G401.6 (cell line): ENCODE measurements at regions not wholly inside any gene's neighbourhood (a gene's known extent, or its start where the extent isn't known, plus 50 kb on each side); places are given as distances from the start of the nearest gene placed in this dataset.

Source experiments
- FAIRE-seq: peaks from 2 replicates; lab custom pipeline; 2012; peaks lifted over from hg19 to GRCh38; lab: Jason Lieb, UNC

DNA sequence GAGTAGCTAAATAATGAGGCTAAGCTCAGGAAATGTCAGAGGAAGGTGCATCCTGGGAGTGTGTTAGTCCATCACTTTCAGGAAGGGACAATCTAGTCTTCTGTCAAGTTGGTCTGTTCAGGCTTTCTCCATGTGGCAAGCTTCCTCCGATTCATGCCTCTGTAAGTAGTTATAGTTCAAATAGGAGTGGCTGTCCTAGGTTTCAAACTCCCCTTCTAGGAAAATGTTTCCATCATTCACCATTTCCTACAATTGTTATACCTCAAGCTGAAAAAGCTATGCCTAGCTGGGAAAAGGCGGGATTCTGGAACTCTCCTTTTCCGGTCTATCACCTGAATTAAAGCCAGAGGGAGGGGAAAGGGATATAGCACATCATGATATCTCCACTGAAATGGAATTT, 287.7 kb upstream of the ZSWIM2 start:
- no peak for FAIRE-seq

DNA sequence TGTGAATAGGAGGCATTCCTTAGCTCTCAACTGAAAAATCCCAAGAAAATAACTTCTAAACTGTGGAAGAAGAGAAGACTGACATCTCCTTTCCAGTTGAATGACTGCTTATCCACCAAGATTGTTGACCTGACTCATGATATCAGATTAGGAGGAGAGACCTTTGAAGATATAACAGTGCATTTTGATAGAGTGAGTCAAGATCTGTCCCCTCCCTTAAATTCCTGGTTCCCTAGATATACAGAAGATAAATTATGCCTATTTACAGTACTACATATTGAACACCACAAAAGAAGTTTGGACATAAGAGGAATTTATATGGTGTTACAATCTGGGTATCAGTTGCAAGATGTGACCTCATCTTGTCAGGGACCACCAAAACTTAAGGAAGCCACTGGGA, 285.3 kb upstream of the ZSWIM2 start:
- no peak for FAIRE-seq

DNA sequence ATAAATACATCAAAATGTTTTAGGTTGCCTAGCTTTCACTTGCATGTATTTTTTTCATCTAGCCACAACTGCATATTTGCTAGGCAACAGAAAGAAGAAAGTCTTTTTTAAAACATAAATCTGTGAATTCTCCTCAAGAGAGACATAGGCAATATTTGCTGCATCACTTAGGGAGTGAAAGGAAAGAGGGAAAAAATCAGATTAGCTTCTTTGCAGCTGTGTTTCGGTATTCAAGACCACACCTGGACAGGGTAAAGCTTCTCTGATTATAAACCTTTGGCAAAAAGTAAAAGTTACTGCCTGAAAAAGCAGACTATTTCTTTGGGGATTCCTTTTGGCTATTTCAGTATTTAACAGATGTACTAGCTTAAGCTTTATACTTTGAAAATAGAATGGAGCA, 280.9 kb upstream of the ZSWIM2 start:
- no peak for FAIRE-seq

DNA sequence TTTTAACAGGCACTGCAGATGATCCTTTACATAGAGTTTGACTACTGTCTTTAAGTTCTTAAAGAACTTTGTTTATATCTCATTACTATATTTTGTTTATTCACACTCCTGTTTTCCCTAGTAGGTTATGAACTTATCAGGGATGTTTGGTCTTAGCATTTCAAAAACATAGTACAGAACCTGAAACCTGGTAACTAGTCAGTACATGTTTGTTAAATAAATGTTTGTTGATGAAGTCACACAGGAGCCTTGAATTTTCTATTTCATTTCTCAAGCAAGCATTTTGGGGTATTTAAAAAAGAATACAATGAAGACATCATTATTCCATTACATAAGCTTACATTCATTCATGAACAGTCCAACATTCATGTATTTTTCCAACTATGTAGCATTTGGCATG, 280.3 kb upstream of the ZSWIM2 start:
- FAIRE-seq, result peak; percentile 6

DNA sequence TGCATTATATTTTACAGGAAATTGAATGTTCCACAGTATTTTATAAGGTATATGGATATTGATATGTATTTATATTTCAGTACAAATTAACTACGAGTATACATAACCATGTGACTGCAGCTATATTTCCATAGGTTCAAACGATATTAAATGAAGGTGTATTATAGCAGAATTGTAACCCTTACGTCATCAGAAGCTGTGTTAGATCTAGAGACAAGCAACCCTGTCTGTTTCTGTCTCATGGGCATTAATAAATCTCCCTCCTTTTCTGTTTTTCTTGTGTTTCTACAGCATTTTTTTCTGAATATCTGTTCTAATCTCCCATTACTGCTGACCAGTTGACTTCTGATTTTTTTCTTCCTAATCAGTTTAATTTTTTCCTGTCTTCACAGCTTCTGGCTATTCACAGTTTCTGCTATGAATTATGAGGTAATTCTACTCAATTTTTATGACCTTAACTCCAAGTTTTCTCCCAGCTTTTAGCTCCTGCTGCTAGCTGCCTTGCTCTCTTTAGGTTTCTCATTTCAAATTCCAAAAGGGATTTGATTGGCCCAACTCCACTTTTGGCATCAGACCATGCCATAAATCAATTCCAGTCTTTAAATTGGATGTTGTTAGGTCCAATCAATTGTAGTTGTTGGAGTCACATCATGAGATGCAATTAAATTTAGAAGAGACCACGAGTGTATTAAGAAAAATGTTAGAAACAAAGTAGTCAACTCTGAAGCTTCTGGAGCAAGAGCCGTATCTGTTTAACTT, 277.5 kb upstream of the ZSWIM2 start:
- FAIRE-seq, result no peak

DNA sequence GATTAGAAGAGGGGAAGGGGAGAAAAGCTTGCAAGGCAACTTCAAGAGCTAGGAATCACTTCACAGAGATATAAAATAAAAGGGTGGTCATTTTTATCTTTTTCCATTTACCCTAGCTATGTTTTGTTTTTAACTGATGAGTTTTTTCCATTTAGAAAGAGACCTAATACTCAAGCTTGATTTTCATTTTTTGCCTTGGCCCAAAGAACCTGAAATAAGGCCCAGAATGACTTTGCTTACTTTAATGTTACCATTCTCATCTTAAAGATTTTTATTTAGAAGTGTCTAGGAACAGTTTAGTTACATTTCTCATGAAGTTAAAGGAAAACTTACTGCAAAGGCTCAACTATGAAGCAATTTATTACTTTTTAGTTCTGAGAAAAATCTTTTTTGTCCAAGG, 276.3 kb upstream of the ZSWIM2 start:
- no peak for FAIRE-seq

DNA sequence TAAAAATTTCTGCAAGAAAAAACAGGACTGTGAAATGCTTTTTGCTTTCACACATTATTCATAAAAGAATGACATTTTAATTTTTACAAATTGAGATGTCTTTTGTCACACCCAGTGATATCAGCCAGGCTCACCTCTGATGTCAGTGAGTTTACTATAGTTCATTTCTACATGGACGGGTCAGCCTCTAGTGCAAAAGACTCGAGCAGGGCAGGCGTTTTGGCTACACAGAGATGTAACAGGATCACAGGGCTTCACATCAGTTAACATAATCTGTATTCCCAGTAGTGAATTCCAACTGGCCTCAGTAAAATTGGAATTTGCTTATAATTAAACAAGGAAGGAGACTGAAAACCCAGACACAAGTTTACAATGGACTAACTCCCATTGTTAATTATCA, 275.6 kb upstream of the ZSWIM2 start:
- FAIRE-seq, result no peak

DNA sequence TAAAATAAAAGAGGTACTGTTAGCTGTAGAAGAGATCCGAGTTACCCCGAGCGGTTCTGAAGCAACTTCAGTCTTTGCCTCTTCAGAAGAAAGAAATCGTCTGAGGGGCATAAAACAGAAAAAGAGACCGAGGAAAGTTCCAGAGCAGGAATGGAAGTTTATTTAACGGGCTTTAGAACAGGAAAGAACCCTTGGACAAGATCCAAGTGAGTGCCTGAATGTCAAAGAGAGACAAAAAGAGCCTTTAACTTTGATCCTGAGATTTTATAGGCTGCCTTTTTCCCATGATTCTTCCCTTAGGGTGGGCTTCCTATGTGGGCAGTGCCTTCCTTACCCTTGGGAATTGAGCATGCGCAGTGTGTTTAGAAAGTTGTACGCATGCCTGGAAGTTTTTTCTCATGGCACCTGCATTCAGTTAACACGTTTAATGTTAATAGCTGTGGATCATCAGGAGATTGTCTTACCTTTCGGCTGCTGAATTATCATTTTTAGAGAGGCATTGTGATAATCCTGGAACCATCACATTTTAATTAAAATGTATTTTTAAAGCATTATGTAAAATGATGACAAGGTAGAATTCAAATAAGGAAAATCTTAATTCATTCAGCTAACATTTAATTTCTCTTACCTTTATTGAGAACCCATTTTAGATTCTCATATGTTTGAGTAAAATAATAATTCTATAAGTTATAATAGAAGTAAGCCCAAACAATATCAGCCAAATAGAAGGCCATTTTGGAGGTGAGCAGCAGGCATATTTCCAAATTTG, 269.5 kb upstream of the ZSWIM2 start:
- no peak for FAIRE-seq

DNA sequence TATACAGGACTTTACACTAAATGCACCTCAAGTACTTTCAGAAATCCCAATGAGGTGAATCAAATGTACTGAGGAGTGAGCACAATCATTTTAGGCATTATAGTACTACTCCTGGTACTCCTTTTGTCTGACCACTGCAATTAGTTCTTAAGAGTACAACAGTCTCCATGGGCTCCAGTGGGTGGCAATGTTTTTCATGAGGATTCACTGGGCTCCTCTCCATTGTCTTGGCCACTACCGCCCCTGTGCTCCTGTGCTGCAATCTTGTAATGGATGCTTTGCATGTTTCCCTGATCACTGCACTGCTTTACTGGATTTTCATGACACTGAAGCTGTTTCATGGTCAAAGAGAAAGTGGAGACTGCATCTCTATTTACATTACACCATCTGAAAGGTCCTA, 268.5 kb upstream of the ZSWIM2 start:
- no peak for FAIRE-seq

DNA sequence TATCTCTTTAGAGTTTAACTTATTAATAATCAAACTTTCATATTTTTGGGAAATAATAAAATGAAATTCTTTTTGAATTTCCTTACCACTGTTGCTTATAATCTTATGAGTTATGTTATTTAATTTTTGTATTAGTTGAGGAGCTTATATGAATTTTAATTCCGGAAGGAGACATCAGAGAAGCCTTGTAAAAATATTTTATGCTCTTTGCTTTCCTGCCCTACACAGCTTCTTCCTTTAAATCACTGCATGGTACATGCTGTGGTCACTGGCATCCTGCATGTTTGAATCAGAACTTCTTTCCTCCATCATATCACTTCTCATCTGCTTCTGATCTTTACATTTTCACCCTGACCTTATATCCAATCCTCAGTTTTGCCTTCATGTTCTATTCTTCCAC, 266.7 kb upstream of the ZSWIM2 start:
- FAIRE-seq, result no peak

DNA sequence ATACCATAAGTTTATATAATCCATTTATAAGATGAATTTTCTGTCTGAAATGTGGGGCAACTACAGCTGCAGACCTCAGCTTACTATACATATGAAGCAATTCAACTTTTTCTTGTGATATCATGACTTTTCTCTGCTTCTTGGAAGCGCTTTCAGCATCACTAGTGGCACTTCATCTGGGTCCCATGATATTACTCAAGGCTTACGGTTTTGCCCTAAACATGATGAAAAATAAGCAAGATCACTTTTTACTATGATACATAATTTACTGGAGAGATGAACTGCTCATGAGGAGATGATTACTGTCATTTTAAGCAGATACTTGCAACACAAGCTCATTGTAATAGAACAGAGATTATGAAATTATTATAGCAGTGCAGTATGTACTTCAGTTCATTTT, 258.0 kb upstream of the ZSWIM2 start:
- no peak for FAIRE-seq

DNA sequence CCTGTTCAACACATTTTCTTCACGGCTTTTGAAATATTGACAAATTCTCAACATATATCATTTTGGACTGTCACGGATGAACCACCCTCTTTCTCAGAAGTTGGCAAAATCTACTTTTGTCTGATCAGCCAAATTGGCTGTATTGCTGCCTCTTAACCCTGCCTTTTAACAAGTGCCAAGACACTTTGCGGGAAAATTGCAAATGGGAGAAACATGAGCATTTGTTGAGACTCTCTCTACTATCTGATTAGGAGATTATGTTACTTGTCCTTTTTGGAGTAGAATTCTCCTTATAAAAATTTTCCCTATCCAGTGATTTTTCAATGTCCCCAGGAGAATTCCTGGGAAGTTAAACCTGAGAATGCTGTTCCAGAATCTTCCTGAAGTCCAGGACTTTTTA, 256.2 kb upstream of the ZSWIM2 start:
- FAIRE-seq, result no peak

DNA sequence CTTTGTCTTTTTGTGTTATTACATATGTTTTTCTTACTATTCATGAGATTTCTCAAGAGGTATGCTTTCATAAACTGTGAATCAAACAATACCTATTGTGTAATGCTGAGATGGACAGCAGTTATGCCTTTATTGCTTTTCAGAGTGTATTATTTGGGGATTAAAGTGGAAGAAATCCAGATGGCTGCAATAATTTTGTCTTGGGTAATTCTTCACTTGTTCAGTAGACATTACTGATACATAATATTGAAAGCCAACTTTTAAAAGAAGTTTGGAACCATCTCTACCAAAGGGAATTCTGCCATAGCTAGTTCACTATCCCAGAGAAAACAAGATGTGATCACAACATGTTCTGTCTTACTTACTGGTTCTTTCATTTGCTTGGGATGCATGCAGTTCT, 253.4 kb upstream of the ZSWIM2 start:
- no peak for FAIRE-seq

DNA sequence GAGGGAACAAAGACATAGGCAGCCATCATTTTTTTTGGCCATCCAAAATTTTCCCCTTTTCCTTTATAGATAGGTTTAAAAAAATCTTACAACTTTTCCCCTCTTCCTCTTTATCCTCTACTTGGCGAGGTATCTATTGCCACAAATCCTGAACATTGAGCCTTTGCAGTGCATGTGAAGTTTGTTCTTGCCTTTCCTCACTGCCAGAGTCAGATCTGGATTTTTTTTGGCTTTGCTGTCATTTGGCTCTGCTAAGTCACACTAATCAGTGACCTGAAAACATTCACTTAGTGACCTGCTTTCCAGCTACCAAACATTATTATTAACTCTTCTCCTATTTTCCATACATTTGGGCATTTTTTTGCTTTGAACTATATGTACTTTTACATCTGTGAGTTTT, 249.2 kb upstream of the ZSWIM2 start:
- FAIRE-seq, result no peak

DNA sequence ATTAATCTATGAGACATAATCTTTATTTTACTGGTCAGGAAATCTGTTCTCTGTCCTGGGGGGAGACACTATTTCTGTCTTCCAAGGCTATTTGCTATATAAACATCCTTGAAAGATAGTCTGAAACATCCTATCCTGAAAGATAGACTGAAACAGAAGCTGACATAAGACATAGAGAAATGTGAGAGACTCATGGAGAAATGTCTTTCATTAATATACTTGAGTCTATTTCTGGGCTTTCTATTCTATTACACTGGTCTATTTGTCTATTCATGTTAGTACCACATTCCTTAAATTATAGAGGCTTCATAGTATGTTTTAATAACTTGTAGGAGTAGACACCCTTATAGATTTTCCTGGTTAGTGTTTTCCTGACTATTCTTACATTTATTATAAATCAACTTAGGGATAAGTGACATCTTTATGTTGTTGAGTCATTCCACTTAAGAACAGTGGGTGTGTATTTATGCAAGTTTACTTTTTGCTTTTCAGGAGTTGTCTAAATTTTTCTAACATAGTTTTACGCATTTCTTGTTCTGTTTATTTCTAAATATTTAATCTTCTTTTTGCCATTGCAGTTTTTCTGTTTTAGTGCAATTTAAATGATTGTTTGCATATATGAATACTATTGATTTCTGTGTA, 244.9 kb upstream of the ZSWIM2 start:
- no peak for FAIRE-seq

DNA sequence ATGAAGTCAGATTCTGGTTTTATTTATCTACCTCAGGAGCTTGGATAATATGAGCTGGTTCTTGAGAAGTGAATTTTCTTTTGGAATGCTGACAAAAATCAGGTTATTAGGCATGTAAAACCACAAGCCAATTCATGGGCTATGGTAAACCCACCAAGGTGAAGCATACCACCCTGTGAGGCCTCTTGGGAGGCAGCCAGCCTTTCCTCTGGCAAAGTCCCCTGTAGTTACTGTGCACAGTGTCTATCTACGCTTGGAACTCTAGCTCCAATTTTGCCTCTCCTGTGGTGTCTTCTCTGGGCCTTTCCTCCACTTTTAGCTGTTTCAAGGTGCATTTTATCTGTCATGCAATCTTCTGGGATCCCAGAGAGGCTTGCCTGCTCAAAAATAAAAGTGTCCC, 242.7 kb upstream of the ZSWIM2 start:
- no peak for FAIRE-seq

DNA sequence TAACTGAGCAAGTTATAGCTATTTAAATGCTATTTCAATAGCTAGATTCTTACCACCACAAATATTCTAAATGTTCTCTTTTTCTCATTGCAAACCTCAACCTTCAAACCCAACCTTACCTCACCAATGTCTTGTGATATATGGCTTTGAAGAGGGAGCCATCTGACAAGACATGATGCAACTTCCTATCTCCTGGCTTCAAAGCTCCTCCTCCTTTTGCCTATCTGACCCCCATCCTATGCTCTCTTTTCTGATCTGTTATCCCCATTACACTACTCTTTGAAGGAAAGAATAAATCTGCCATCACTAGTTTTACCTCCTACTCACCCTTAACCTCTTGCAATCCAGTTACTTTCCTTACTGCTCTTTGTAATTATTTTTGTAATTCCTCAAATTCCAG, 235.6 kb upstream of the ZSWIM2 start:
- no peak for FAIRE-seq

DNA sequence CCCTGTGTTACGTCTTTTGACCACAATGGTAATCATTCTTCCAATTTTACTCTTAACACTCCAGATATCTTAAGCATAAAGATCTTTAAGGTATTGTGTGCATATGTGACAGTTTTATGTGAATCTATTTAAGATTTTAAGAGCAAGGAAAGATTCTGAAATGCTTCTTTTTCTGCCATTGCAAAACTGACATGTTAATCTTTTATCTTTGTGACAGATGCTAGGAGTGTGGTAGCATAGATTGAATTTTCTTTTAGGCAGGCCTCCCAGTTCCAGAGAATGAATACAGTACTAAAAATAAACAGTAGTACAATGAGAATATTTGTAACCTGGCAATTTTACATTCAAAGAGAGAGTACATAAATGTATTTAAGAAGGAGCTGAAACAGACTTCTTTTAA, 232.5 kb upstream of the ZSWIM2 start:
- FAIRE-seq, result no peak

DNA sequence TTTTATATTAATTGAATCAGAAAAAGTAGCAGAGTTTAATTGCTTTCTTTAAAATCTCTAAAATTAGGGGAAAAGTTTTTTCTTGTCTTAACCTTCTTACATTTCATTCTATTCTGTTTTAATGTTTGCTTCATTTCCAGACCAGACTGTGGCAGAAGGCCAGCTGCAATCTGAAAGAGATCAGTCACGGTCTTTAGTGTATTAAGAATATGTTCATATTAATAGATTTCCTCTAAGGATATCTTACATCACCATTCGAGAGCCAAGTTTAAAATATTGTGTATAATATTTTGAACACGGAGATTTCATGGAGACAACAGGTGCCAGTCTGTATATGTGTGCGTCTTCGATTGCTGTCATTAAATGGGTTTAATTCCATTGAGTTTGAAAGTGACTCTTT, 230.9 kb upstream of the ZSWIM2 start:
- no peak for FAIRE-seq

DNA sequence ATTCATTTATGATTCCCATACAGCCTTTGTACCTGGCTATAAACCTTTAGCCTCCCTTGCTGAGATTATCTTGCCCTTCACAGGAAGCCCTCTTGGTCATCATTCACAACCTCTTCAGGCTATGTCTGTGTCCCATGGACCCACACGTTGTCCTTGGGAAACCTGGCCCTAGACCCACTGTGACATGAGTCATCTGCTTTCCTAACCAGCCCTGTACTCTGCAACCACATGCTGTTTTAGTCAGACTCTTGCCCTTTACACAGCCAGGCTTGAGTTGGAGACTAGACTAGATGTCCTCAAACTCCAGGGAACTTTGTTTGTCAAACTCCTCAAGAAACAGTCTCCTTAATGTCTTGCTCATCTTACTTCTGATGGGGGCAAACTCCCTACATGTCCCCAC, 229.3 kb upstream of the ZSWIM2 start:
- FAIRE-seq, result no peak

DNA sequence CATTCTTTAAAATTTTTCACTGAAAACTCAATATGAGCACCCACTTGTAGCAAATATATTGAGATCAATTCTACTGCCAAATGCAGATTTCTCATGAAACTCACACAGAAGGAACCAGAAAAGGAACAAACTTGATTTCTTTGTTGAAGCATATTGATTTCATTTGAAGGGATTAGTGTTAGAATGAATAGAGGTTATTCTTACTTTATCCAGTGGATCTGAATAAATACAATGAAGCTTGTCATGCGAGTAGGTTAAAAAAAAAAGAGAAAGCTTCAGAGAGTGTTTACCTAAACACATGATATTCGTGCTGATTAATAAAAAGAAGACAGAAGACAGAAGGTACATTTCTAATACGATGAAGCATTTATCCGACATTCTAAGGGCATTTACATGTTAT, 226.7 kb upstream of the ZSWIM2 start:
- FAIRE-seq, result no peak

DNA sequence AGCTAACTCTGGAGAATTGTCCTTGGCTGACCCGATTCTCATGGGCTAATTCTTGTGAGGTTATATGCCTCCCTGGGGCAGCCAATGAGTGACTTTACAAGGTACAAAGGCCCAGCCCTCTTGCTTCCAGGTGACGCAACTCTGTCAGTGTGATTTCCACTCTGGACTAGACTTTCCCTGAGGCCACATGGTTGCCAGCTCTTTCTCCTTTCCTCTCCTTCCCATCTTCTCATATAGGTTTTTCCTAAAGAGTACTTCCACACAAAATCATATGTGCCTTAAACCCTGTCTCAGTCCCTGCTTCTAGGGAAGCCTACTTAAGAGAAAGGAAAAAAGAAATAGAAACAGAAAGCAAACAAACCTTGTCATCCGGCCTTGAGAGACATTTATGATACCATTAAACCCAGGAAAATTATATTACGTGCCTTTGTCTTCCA, 226.2 kb upstream of the ZSWIM2 start:
- FAIRE-seq, result no peak

DNA sequence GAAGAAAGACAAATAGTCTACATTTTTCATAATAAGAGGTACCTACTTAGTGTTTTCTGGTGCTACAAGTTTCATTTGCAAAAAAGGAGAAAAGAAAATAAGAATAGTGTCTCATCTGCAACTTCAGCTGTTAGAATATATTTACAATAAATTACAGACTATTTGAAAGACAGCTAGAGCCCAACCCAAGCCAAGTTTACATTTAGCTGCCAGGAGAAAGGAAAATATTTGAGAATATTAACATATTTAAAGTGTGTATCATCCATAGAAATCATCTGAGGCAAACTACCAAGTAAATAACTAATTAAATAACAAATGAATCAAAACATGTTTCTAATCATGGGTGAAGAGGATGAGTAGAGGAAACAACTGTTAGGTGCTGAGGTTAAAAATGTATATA, 209.2 kb upstream of the ZSWIM2 start:
- no peak for FAIRE-seq

DNA sequence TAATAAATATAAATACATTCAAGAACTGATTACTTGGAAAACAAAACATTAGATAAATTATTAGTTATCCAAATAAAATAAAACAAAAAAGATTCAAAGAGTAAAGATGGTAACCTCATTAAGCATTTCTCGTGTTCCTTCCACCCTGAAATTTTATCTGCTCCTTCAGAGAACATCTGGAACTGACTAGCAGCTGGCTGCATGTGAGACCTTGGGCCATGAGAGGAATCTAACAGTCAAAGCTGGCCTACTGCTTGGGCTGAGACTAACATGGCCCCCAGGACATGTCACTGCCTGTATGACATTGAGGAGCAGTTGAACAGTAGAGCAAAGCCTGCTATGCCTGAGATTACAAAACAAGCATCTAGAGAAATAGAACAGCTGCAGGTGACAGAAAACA, 208.5 kb upstream of the ZSWIM2 start:
- FAIRE-seq, result peak; percentile 28
